Common myeloid progenitor, CD34-positive (primary cell): ENCODE measurements at regions not wholly inside any gene's neighbourhood (a gene's known extent, or its start where the extent isn't known, plus 50 kb on each side); places are given as distances from the start of the nearest gene placed in this dataset.

Experiments
- CTCF ChIA-PET: fragments of 350-600 bp; sonication (Branson Sonifier 250); formaldehyde crosslinking; loops from one replicate; lab custom pipeline; 2021; ENCODE audit warnings: antibody characterized with exemption; lab: Charles Lee
- POLR2A ChIA-PET: fragments of 350-600 bp; sonication (Branson Sonifier 250); formaldehyde crosslinking; loops from one replicate; lab custom pipeline; 2021; ENCODE audit warnings: antibody characterized with exemption; lab: Charles Lee
- DNase-seq, 3 donors: peaks; one replicate each; pipeline versions ENCODE4 v3.0.0 to v3.0.0-alpha.2; 2013
- H3K27ac ChIP-seq, 2 experiments: 1 replicate in 1 of 2; 2 replicates in 1 of 2; pipeline ENCODE4 v1.7.0; 2013; ENCODE audit warnings: inconsistent platforms in 2 of 2, low read length in 2 of 2, mild to moderate bottlenecking in 2 of 2, low read depth in 1 of 2, moderate library complexity in 1 of 2; ENCODE audit not compliant: severe bottlenecking in 2 of 2, insufficient read depth in 1 of 2, poor library complexity in 1 of 2
- H3K27me3 ChIP-seq, 5 experiments: replicated peaks in 2 of 5; 1 replicate in 3 of 5; 2 replicates in 2 of 5; pipeline versions ENCODE4 v1.6.1 to v1.7.0; 2013; ENCODE audit warnings: low read length in 4 of 5, mild to moderate bottlenecking in 2 of 5, moderate library complexity in 2 of 5, inconsistent platforms in 1 of 5; ENCODE audit not compliant: insufficient read depth in 5 of 5, control insufficient read depth in 4 of 5
- H3K36me3 ChIP-seq, 4 experiments: 1 replicate in 2 of 4; 2 replicates in 2 of 4; pipeline versions ENCODE4 v1.6.1 to v1.7.0; 2013; ENCODE audit warnings: low read length in 3 of 4, control low read depth in 1 of 4, mild to moderate bottlenecking in 1 of 4; ENCODE audit not compliant: control insufficient read depth in 4 of 4, insufficient read depth in 4 of 4
- H3K4me1 ChIP-seq, 4 experiments: 1 replicate in 3 of 4; 2 replicates in 1 of 4; pipeline versions ENCODE4 v1.6.1 to v1.7.1; 2013; ENCODE audit warnings: low read length in 3 of 4, mild to moderate bottlenecking in 3 of 4, control low read depth in 1 of 4, inconsistent platforms in 1 of 4, moderate library complexity in 1 of 4; ENCODE audit not compliant: control insufficient read depth in 4 of 4, insufficient read depth in 4 of 4; ENCODE audit errors: control extremely low read depth in 1 of 4
- H3K4me3 ChIP-seq, 7 experiments: 1 replicate in 4 of 7; 2 replicates in 3 of 7; pipeline versions ENCODE4 v1.5.1 to v1.7.0; 2013; ENCODE audit warnings: mild to moderate bottlenecking in 7 of 7, low read length in 6 of 7, moderate library complexity in 6 of 7, inconsistent platforms in 2 of 7, low read depth in 2 of 7, control low read depth in 1 of 7; ENCODE audit not compliant: insufficient read depth in 4 of 7, control insufficient read depth in 1 of 7; ENCODE audit errors: extremely low read depth in 1 of 7
- H3K9me3 ChIP-seq, 5 experiments: 1 replicate in 4 of 5; 2 replicates in 1 of 5; pipeline versions ENCODE4 v1.6.1 to v1.7.1; 2013; ENCODE audit warnings: low read length in 4 of 5, mild to moderate bottlenecking in 2 of 5, inconsistent platforms in 1 of 5, low read depth in 1 of 5, moderate library complexity in 1 of 5; ENCODE audit not compliant: control insufficient read depth in 4 of 5, insufficient read depth in 2 of 5; ENCODE audit errors: control extremely low read depth in 1 of 5
- WGBS: methylation state at CpG from one replicate; pipeline ENCODE4 v1.1.5; 2013; ENCODE audit not compliant: insufficient coverage; 5-methylcytosine and 5-hydroxymethylcytosine counted together

GRCh38 chr14:81991998-81992397 is 458.3 kb upstream of the SEL1L start:
- no peak overlapping the region for H3K27ac ChIP-seq
- H3K36me3 ChIP-seq = no peaks in the 10 kb centered on the region
- ChIA-PET CTCF (interaction anchor here (0.6 to 1.7 kb wide), 3 partner anchors 14 to 1498 kb away, joined by 3 to 4 read pairs (median 3); no protein-coding TSS in a partner anchor), POLR2A (no interaction called here)
- no peak overlapping the region for H3K4me3 ChIP-seq
- DNase-seq = peak in 2 of 3 donors; percentile 10 to 13
- WGBS = no CpG with 5 or more reads among the region's 1 CpG
- no peaks in the 10 kb centered on the region for H3K27me3 ChIP-seq
- H3K4me1 ChIP-seq = peaks cover 0 to 9% (median 1%) of the 10 kb centered on the region in 4 experiments
- no peaks in the 10 kb centered on the region for H3K9me3 ChIP-seq

DNA sequence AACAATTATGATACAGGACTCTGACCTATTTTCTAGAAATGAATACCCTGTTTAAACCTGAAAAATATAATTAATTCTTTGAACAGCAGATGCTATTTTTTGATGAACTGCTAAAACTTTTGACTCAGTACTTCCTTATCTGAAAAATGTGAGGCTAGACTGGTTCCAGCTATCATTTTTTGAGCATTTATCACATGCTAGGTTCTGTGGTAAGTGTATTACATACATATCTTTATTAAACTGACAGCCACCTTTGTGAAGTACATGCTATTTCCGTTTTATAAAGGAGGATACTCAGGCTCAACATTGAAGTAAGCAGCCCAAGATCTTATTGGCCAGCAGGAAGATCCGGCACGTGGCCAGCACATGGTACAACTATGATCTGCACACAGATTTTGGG is 459.8 kb upstream of the SEL1L start:
- 89% methylated on average over 3 of the region's 3 CpGs for WGBS
- no peaks in the 10 kb centered on the region for H3K36me3 ChIP-seq
- no peaks in the 10 kb centered on the region for H3K27me3 ChIP-seq
- no peaks in the 10 kb centered on the region for H3K9me3 ChIP-seq
- no peak overlapping the region for H3K27ac ChIP-seq
- no peak overlapping the region for H3K4me3 ChIP-seq
- ChIA-PET CTCF (interaction anchor here (1.1 to 1.7 kb wide), 2 partner anchors 283 to 367 kb away, joined by 3 to 4 read pairs; no protein-coding TSS in a partner anchor), POLR2A (no interaction called here)
- no peak for DNase-seq
- H3K4me1 ChIP-seq = peaks cover 0 to 9% (median 1%) of the 10 kb centered on the region in 4 experiments

GRCh38 chr14:82003426-82003825 is 469.8 kb upstream of the SEL1L start:
- Histone ChIP-seq H3K4me3 (no peak overlapping the region), H3K9me3 (no peaks in the 10 kb centered on the region), H3K27ac (no peak overlapping the region), H3K4me1 (no peaks in the 10 kb centered on the region), H3K27me3 (no peaks in the 10 kb centered on the region), H3K36me3 (no peaks in the 10 kb centered on the region)
- DNase-seq = no peak
- ChIA-PET CTCF (no interaction called here), POLR2A (no interaction called here)
- WGBS = 50% methylated on average over 1 of the region's 1 CpG

DNA sequence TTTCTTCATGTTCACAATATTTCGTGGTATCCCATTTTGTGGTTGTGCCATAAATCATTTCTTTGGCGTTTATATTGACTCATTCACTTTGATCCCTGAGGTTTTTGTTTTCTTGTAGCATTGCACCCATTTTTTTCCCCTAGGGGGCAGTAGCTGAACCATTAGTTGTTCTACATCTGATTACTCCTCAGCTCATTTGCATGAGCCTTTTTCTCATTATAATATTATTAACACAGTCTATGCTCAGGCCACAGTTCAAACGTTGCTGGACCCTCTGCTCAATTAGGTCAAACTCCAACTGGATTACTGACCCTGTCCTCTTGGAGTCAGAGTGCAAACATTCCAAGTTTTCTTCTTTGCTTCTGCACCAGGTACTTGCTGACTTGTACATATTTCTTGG is 475.4 kb upstream of the SEL1L start:
- Histone ChIP-seq H3K4me3 (no peak overlapping the region), H3K36me3 (no peaks in the 10 kb centered on the region), H3K27ac (no peak overlapping the region), H3K9me3 (no peaks in the 10 kb centered on the region), H3K4me1 (no peaks in the 10 kb centered on the region), H3K27me3 (no peaks in the 10 kb centered on the region)
- WGBS = 33% methylated on average over 2 of the region's 3 CpGs
- CTCF ChIA-PET = no interaction called here
- no peak for DNase-seq
- POLR2A ChIA-PET = no interaction called here

DNA sequence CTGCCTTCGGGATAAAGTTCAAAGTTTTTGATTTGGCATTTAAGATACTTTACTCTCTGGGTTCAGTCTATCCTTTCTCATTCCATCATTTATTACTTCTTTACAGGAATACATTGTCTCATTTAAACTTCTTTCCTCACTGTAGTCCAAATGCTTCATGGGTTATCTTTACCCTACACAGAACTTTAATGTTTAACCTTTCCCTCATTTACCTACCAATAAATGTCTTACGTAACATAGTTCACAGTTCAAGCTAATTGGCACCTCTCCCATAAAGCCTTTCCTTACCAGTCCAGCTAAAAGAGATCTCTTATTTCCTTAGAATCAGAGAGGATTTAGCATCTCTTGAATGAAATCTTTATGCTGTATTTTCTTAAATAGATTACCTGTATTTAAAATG is 476.3 kb upstream of the SEL1L start:
- WGBS = 92% methylated on average over 1 of the region's 2 CpGs
- no peak overlapping the region for H3K27ac ChIP-seq
- POLR2A ChIA-PET = no interaction called here
- no peaks in the 10 kb centered on the region for H3K9me3 ChIP-seq
- no peaks in the 10 kb centered on the region for H3K36me3 ChIP-seq
- no peaks in the 10 kb centered on the region for H3K27me3 ChIP-seq
- H3K4me1 ChIP-seq = no peaks in the 10 kb centered on the region
- CTCF ChIA-PET = interaction anchor here (1.3 kb wide), 1 partner anchor 10 kb away, joined by 4 read pairs; no protein-coding TSS in a partner anchor
- no peak for DNase-seq
- H3K4me3 ChIP-seq = no peak overlapping the region

DNA sequence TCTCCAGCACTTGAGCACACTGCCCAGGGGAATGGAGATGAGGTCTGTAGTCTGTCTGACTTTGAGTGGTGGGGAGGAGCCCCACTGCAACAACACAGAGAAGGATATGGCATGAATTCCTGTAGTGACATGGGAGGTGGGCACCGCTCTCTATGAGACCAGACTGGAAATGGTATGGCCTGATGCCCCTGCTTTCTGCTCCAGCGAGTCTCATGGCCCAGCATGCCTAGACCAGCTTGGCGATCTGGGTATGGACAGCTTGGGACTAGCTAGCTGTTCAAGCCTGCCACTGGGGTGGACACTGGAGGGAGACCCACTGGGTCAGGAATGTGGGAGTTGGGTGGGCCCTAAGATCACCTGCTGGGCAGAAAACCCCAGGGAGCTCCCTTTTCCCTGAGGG is 477.8 kb upstream of the SEL1L start:
- Histone ChIP-seq H3K9me3 (no peaks in the 10 kb centered on the region), H3K36me3 (no peaks in the 10 kb centered on the region), H3K4me1 (no peaks in the 10 kb centered on the region), H3K4me3 (no peak overlapping the region), H3K27ac (no peak overlapping the region), H3K27me3 (no peaks in the 10 kb centered on the region)
- ChIA-PET CTCF (interaction anchor here (1.3 kb wide), 1 partner anchor 12 kb away, joined by 4 read pairs; no protein-coding TSS in a partner anchor), POLR2A (no interaction called here)
- no peak for DNase-seq
- WGBS = 94% methylated on average over 3 of the region's 3 CpGs

- 100% methylated on average over 1 of the region's 1 CpG for WGBS
- no peaks in the 10 kb centered on the region for H3K36me3 ChIP-seq
- ChIA-PET POLR2A (no interaction called here), CTCF (no interaction called here)
- H3K9me3 ChIP-seq = peaks cover 0 to 3% (median 3%) of the 10 kb centered on the region in 5 experiments
- H3K27ac ChIP-seq = no peak overlapping the region
- H3K27me3 ChIP-seq = no peaks in the 10 kb centered on the region
- H3K4me3 ChIP-seq = no peak overlapping the region
- H3K4me1 ChIP-seq = no peaks in the 10 kb centered on the region
- no peak for DNase-seq
Observed at GRCh38 chr14:82029038-82029437, 495.4 kb upstream of the SEL1L start.
